SK-N-SH (cell line): ENCODE measurements at regions not wholly inside any gene's neighbourhood (a gene's known extent, or its start where the extent isn't known, plus 50 kb on each side); places are given as distances from the start of the nearest gene placed in this dataset.

ENCODE experiments used
- CTCF ChIA-PET: fragments of 300-600, 350-600 bp; formaldehyde crosslinking; extraction: SDS; loops from one replicate; lab custom pipeline; 2021; lab: Yijun Ruan, JAX
- POLR2A ChIA-PET: fragments of 350-600 bp; sonication (Branson Sonifier 250); formaldehyde crosslinking; extraction: SDS; loops from one replicate; lab custom pipeline; 2020; ENCODE audit warnings: antibody characterized with exemption, inconsistent platforms; lab: Yijun Ruan, JAX
- DNase-seq: peaks from one replicate; pipeline ENCODE4 v3.0.0; 2012
- H2AFZ ChIP-seq: fragments of 200-600 bp; sonication (generic); 2 replicates; pipeline ENCODE4 v1.8.1; 2016; ENCODE audit warnings: antibody characterized with exemption, mild to moderate bottlenecking, low read depth
- H3F3A ChIP-seq: fragments of 200-600 bp; sonication (generic); replicated peaks from 2 replicates; pipeline ENCODE3; 2016; ENCODE audit warnings: antibody characterized with exemption, mild to moderate bottlenecking; ENCODE audit not compliant: insufficient read depth
- H3K27ac ChIP-seq, 2 experiments: fragments of 200-500 bp in 1 of 2; fragments of 200-600 bp in 1 of 2; sonication (Bioruptor generic) in 1 of 2; sonication (generic), shearing (Covaris generic) in 1 of 2; 2 replicates each; pipeline versions ENCODE4 v1.5.1 to v1.6.1; 2014 to 2016; ENCODE audit warnings: low read depth in 2 of 2, inconsistent platforms in 1 of 2, low read length in 1 of 2, mild to moderate bottlenecking in 1 of 2, mixed read lengths in 1 of 2
- H3K27me3 ChIP-seq: fragments of 200-600 bp; sonication (generic), shearing (Covaris generic); 2 replicates; pipeline ENCODE4 v1.6.1; 2016; ENCODE audit warnings: mixed run types; ENCODE audit not compliant: insufficient read depth
- H3K36me3 ChIP-seq, 2 experiments: fragments of 200-500 bp in 1 of 2; fragments of 200-600 bp in 1 of 2; sonication (Bioruptor generic) in 1 of 2; sonication (generic) in 1 of 2; replicated peaks in 1 of 2; 2 replicates each; pipeline versions ENCODE3 to v1.5.1; 2014 to 2016; ENCODE audit warnings: low read length in 1 of 2, mild to moderate bottlenecking in 1 of 2; ENCODE audit not compliant: insufficient read depth in 2 of 2, control insufficient read depth in 1 of 2
- H3K4me1 ChIP-seq, 2 experiments: fragments of 200-500 bp in 1 of 2; fragments of 200-600 bp in 1 of 2; sonication (Bioruptor generic) in 1 of 2; sonication (generic), shearing (Covaris generic) in 1 of 2; 2 replicates each; pipeline versions ENCODE4 v1.5.1 to v1.6.1; 2014 to 2016; ENCODE audit warnings: low read depth in 1 of 2, low read length in 1 of 2, mixed run types in 1 of 2; ENCODE audit not compliant: insufficient read depth in 2 of 2, control insufficient read depth in 1 of 2
- H3K4me2 ChIP-seq: fragments of 200-600 bp; sonication (generic), shearing (Covaris generic); 2 replicates; pipeline ENCODE4 v1.6.1; 2017; ENCODE audit warnings: mixed run types
- H3K4me3 ChIP-seq, 2 experiments: fragments of 200-500 bp in 1 of 2; fragments of 200-600 bp in 1 of 2; sonication (Bioruptor generic) in 1 of 2; sonication (generic), shearing (Covaris generic) in 1 of 2; 2 replicates each; pipeline versions ENCODE4 v1.5.1 to v1.8.1; 2014 to 2016; ENCODE audit warnings: low read depth in 2 of 2, inconsistent platforms in 1 of 2, low read length in 1 of 2, mild to moderate bottlenecking in 1 of 2, mixed read lengths in 1 of 2, moderate library complexity in 1 of 2
- H3K79me2 ChIP-seq: fragments of 200-600 bp; sonication (generic); 2 replicates; pipeline ENCODE4 v1.8.1; 2017; ENCODE audit warnings: mild to moderate bottlenecking; ENCODE audit not compliant: insufficient read depth
- H3K9ac ChIP-seq: fragments of 200-600 bp; sonication (generic); 2 replicates; pipeline ENCODE4 v1.6.1; 2017; ENCODE audit warnings: mixed run types
- H3K9me2 ChIP-seq: fragments of 200-600 bp; sonication (generic); 2 replicates; pipeline ENCODE4 v1.6.1; 2017; ENCODE audit warnings: mixed run types
- H3K9me3 ChIP-seq: fragments of 200-600 bp; sonication (generic); 2 replicates; pipeline ENCODE4 v1.6.1; 2017; ENCODE audit warnings: mixed run types, mild to moderate bottlenecking, moderate library complexity
- H4K20me1 ChIP-seq: fragments of 200-600 bp; sonication (generic); 2 replicates; pipeline ENCODE4 v1.6.1; 2017; ENCODE audit warnings: mild to moderate bottlenecking, mixed run types; ENCODE audit not compliant: insufficient read depth
- CHD2 ChIP-seq: fragments of 150-350 bp; IDR thresholded peaks from 2 replicates; pipeline ENCODE4 v1.6.1; 2018; ENCODE audit warnings: low read length; ENCODE audit not compliant: partially characterized antibody
- EZH2phosphoT487 ChIP-seq: fragments of 200-600 bp; sonication (generic); IDR thresholded peaks from 2 replicates; pipeline ENCODE4 v1.6.1; 2017; ENCODE audit warnings: low read depth, mixed run types, mild to moderate bottlenecking, antibody characterized with exemption, moderate library complexity, borderline replicate concordance
- FOSL2 ChIP-seq: IDR thresholded peaks from 2 replicates; pipeline ENCODE4 v1.4.0; 2012; ENCODE audit warnings: low read depth, mild to moderate bottlenecking, moderate library complexity, borderline replicate concordance
- FOXM1 ChIP-seq: IDR thresholded peaks from 2 replicates; pipeline ENCODE4 v1.4.0; 2012; ENCODE audit warnings: low read depth, mild to moderate bottlenecking
- GATA2 ChIP-seq: sonication (generic); formaldehyde crosslinking; IDR thresholded peaks from 2 replicates; pipeline ENCODE4 v1.5.0; 2020; ENCODE audit warnings: mild to moderate bottlenecking, missing genetic modification reagents
- JUND ChIP-seq: IDR thresholded peaks from 2 replicates; pipeline ENCODE4 v1.4.0; 2012
- MXI1 ChIP-seq: IDR thresholded peaks from 2 replicates; pipeline ENCODE4 v1.6.1; 2012; ENCODE audit warnings: mild to moderate bottlenecking, low read depth, low read length, improper control_type of control experiment
- NFIC ChIP-seq: IDR thresholded peaks from 2 replicates; pipeline ENCODE4 v1.4.0; 2012; ENCODE audit warnings: borderline replicate concordance
- NRF1 ChIP-seq: IDR thresholded peaks from 2 replicates; pipeline ENCODE4 v1.6.1; 2012; ENCODE audit warnings: low read depth, mild to moderate bottlenecking, low read length
- REST ChIP-seq: IDR thresholded peaks from 2 replicates; pipeline ENCODE4 v1.6.1; 2012; ENCODE audit warnings: mild to moderate bottlenecking, low read depth, low read length, moderate library complexity
- RFX5 ChIP-seq: IDR thresholded peaks from 2 replicates; pipeline ENCODE4 v1.6.1; 2012; ENCODE audit warnings: mild to moderate bottlenecking, improper control_type of control experiment, low read length
- SMC3 ChIP-seq: IDR thresholded peaks from 2 replicates; pipeline ENCODE4 v1.6.1; 2012; ENCODE audit warnings: low read depth, low read length, improper control_type of control experiment
- TEAD4 ChIP-seq: IDR thresholded peaks from 2 replicates; pipeline ENCODE4 v1.4.0; 2012; ENCODE audit warnings: mild to moderate bottlenecking, borderline replicate concordance; ENCODE audit not compliant: insufficient read depth
- USF2 ChIP-seq: fragments of 150-350 bp; IDR thresholded peaks from 2 replicates; pipeline ENCODE4 v1.6.1; 2017; ENCODE audit warnings: antibody characterized with exemption, low read length, low read depth, borderline replicate concordance
- YY1 ChIP-seq: IDR thresholded peaks from 2 replicates; pipeline ENCODE4 v1.4.0; 2012; ENCODE audit warnings: low read depth, mild to moderate bottlenecking
- ZBTB33 ChIP-seq: IDR thresholded peaks from 2 replicates; pipeline ENCODE4 v1.4.0; 2012; ENCODE audit warnings: low read depth, borderline replicate concordance
- WGBS: methylation state at CpG from one replicate; pipeline ENCODE4 v1.1.6; 2017; ENCODE audit warnings: low lambda C conversion rate; 5-methylcytosine and 5-hydroxymethylcytosine counted together

GRCh38 chr20:12084482-12084881 is 166.8 kb downstream of the BTBD3 start (continued):
- no peak for TF ChIP-seq NFIC
- no peak for TF ChIP-seq FOXM1
- TF ChIP-seq YY1 = no peak

GRCh38 chr20:12086359-12086758 is 168.7 kb downstream of the BTBD3 start:
- CTCF ChIA-PET = no interaction called here
- Histone ChIP-seq H3K4me3 (no peak overlapping the region), H3K79me2 (no peaks in the 10 kb centered on the region), H2AFZ (no peak overlapping the region), H4K20me1 (no peaks in the 10 kb centered on the region), H3K9ac (no peak overlapping the region), H3K36me3 (no peaks in the 10 kb centered on the region), H3F3A (no peaks in the 10 kb centered on the region)
- TF ChIP-seq REST = no peak
- no peak for TF ChIP-seq RFX5
- TF ChIP-seq MXI1 = no peak
- no peak for TF ChIP-seq CHD2
- TF ChIP-seq FOXM1 = no peak
- TF ChIP-seq NRF1 = no peak
- no peak for TF ChIP-seq TEAD4
- no peak for TF ChIP-seq JUND
- TF ChIP-seq GATA2 (CRISPR knock-in tag) = no peak
- no peak for TF ChIP-seq EZH2phosphoT487
- no peak for TF ChIP-seq FOSL2
- no peak for TF ChIP-seq USF2
- no peak for TF ChIP-seq SMC3
- TF ChIP-seq YY1 = no peak
- no peak for TF ChIP-seq ZBTB33
- TF ChIP-seq, all 33 proteins: peak for 0
- POLR2A ChIA-PET = no interaction called here
- H3K4me2 ChIP-seq = no peak overlapping the region
- H3K9me2 ChIP-seq = no peaks in the 10 kb centered on the region
- no peaks in the 10 kb centered on the region for H3K9me3 ChIP-seq
- peaks cover 0 to 4% of the 10 kb centered on the region in 2 experiments; a peak in 1 of 4 replicates for H3K4me1 ChIP-seq
- H3K27ac ChIP-seq = no peak overlapping the region
- 3% methylated on average over 1 of the region's 1 CpG for WGBS
- no peaks in the 10 kb centered on the region for H3K27me3 ChIP-seq
- DNase-seq = no peak
